Cardiac muscle cell (in vitro differentiated cells and primary cell): ENCODE measurements at regions not wholly inside any gene's neighbourhood (a gene's known extent, or its start where the extent isn't known, plus 50 kb on each side); places are given as distances from the start of the nearest gene placed in this dataset.

ENCODE experiments used
- DNase-seq, 2 donors: peaks; one replicate each; pipeline versions ENCODE4 v3.0.0 to v3.0.0-alpha.2; 2010 to 2017; ENCODE audit warnings: low read depth in 1 of 2, low spot score in 1 of 2
- H3K27ac ChIP-seq: fragments of 200-600 bp; sonication (generic); 2 replicates; pipeline ENCODE4 v1.5.1; 2016
- H3K27me3 ChIP-seq: fragments of 200-600 bp; sonication (generic); 2 replicates; pipeline ENCODE4 v1.6.0; 2016; ENCODE audit warnings: control low read depth
- H3K36me3 ChIP-seq: fragments of 200-600 bp; sonication (generic); 2 replicates; pipeline ENCODE4 v1.5.1; 2016; ENCODE audit warnings: control low read depth
- H3K4me1 ChIP-seq: fragments of 200-600 bp; sonication (generic); 2 replicates; pipeline ENCODE4 v1.8.1; 2017; ENCODE audit warnings: low read depth, mild to moderate bottlenecking, mixed run types
- H3K4me3 ChIP-seq: fragments of 200-600 bp; sonication (generic); 2 replicates; pipeline ENCODE4 v1.5.1; 2016; ENCODE audit warnings: mild to moderate bottlenecking
- H3K9me3 ChIP-seq: fragments of 200-600 bp; sonication (generic); 2 replicates; pipeline ENCODE4 v1.5.1; 2017; ENCODE audit warnings: low read depth, mild to moderate bottlenecking, control low read depth
- CTCF ChIP-seq: IDR thresholded peaks from 2 replicates; pipeline ENCODE4 v1.5.1; 2012; ENCODE audit warnings: low read depth, mild to moderate bottlenecking, low read length

GRCh38 chr6:15862810-15863209 is 200.0 kb upstream of the DTNBP1 start:
- no peaks in the 10 kb centered on the region for H3K36me3 ChIP-seq
- H3K9me3 ChIP-seq: no peaks in the 10 kb centered on the region
- H3K27me3 ChIP-seq: no peaks in the 10 kb centered on the region
- H3K27ac ChIP-seq: no peak overlapping the region
- no peak for TF ChIP-seq CTCF
- no peak overlapping the region for H3K4me3 ChIP-seq
- DNase-seq: no peak
- no peaks in the 10 kb centered on the region for H3K4me1 ChIP-seq

- DNase-seq: no peak
- Histone ChIP-seq H3K4me3 (no peak overlapping the region), H3K4me1 (no peaks in the 10 kb centered on the region), H3K36me3 (no peaks in the 10 kb centered on the region), H3K9me3 (no peaks in the 10 kb centered on the region), H3K27me3 (no peaks in the 10 kb centered on the region), H3K27ac (no peak overlapping the region)
- no peak for TF ChIP-seq CTCF
Measured at GRCh38 chr6:15861486-15861885, 198.7 kb upstream of the DTNBP1 start.

GRCh38 chr6:15854826-15855710 is 192.2 kb upstream of the DTNBP1 start:
- Histone ChIP-seq H3K9me3 (no peaks in the 10 kb centered on the region), H3K36me3 (no peaks in the 10 kb centered on the region), H3K27ac (no peak overlapping the region), H3K4me3 (no peak overlapping the region), H3K4me1 (no peaks in the 10 kb centered on the region), H3K27me3 (no peaks in the 10 kb centered on the region)
- no peak for TF ChIP-seq CTCF
- no peak for DNase-seq

GRCh38 chr6:15854378-15854777 is 191.6 kb upstream of the DTNBP1 start:
- TF ChIP-seq CTCF: no peak
- no peak for DNase-seq

GRCh38 chr6:15853259-15853658 is 190.4 kb upstream of the DTNBP1 start:
- Histone ChIP-seq H3K27me3 (no peaks in the 10 kb centered on the region), H3K4me1 (no peaks in the 10 kb centered on the region), H3K9me3 (no peaks in the 10 kb centered on the region), H3K36me3 (no peaks in the 10 kb centered on the region), H3K4me3 (no peak overlapping the region), H3K27ac (no peak overlapping the region)
- no peak for DNase-seq
- TF ChIP-seq CTCF: no peak

More at GRCh38 chr6:15854378-15854777, 191.6 kb upstream of the DTNBP1 start:
- no peak overlapping the region for H3K27ac ChIP-seq
- no peaks in the 10 kb centered on the region for H3K4me1 ChIP-seq
- no peaks in the 10 kb centered on the region for H3K27me3 ChIP-seq
- H3K9me3 ChIP-seq: no peaks in the 10 kb centered on the region
- H3K4me3 ChIP-seq: no peak overlapping the region
- H3K36me3 ChIP-seq: no peaks in the 10 kb centered on the region
